DOHH2 (cell line): ENCODE measurements at regions not wholly inside any gene's neighbourhood (a gene's known extent, or its start where the extent isn't known, plus 50 kb on each side); places are given as distances from the start of the nearest gene placed in this dataset.

Experiments used
- H3F3A ChIP-seq: fragments of 200-600 bp; sonication (generic), shearing (Covaris generic); 2 replicates; pipeline ENCODE4 v1.6.0; 2016; ENCODE audit warnings: antibody characterized with exemption, mild to moderate bottlenecking; ENCODE audit not compliant: control insufficient read depth, insufficient read depth
- H3K27ac ChIP-seq: fragments of 200-600 bp; sonication (generic); 2 replicates; pipeline ENCODE4 v1.5.1; 2014; ENCODE audit warnings: low read depth, mild to moderate bottlenecking, low read length, moderate library complexity
- H3K27me3 ChIP-seq: fragments of 200-600 bp; sonication (generic); 2 replicates; pipeline ENCODE4 v1.6.1; 2014; ENCODE audit warnings: mild to moderate bottlenecking, low read length, mixed read lengths; ENCODE audit not compliant: control insufficient read depth
- H3K36me3 ChIP-seq: fragments of 200-600 bp; sonication (generic); 2 replicates; pipeline ENCODE4 v1.6.1; 2014; ENCODE audit warnings: mild to moderate bottlenecking, low read length, moderate library complexity, mixed read lengths; ENCODE audit not compliant: control insufficient read depth
- H3K4me1 ChIP-seq: fragments of 200-600 bp; sonication (generic); 2 replicates; pipeline ENCODE4 v1.6.1; 2014; ENCODE audit warnings: mild to moderate bottlenecking, low read length, mixed read lengths; ENCODE audit not compliant: control insufficient read depth
- H3K4me2 ChIP-seq: fragments of 200-600 bp; sonication (generic); 2 replicates; pipeline ENCODE4 v1.6.0; 2014; ENCODE audit warnings: mild to moderate bottlenecking, low read length, moderate library complexity
- H3K4me3 ChIP-seq: fragments of 200-600 bp; sonication (generic); 2 replicates; pipeline ENCODE4 v1.5.1; 2014; ENCODE audit warnings: mild to moderate bottlenecking, low read length, mixed read lengths
- H3K79me2 ChIP-seq: fragments of 200-600 bp; sonication (generic); 2 replicates; pipeline ENCODE4 v1.6.1; 2014; ENCODE audit warnings: mild to moderate bottlenecking, low read length, mixed read lengths; ENCODE audit not compliant: control insufficient read depth
- H3K9me2 ChIP-seq: fragments of 200-600 bp; sonication (generic); replicated peaks from 2 replicates; pipeline ENCODE4 v1.6.1; 2014; ENCODE audit warnings: mild to moderate bottlenecking, low read length, mixed read lengths; ENCODE audit not compliant: control insufficient read depth
- H3K9me3 ChIP-seq: fragments of 200-600 bp; sonication (generic); 2 replicates; pipeline ENCODE4 v1.6.1; 2014; ENCODE audit warnings: antibody characterized with exemption, low read length, mixed read lengths; ENCODE audit not compliant: control insufficient read depth, insufficient read depth
- H4K20me1 ChIP-seq: fragments of 200-600 bp; sonication (generic); 2 replicates; pipeline ENCODE4 v1.6.0; 2014; ENCODE audit warnings: low read depth, mild to moderate bottlenecking, antibody characterized with exemption, low read length, moderate library complexity; ENCODE audit not compliant: control insufficient read depth, insufficient read depth
- EZH2phosphoT487 ChIP-seq: fragments of 200-600 bp; sonication (generic); IDR thresholded peaks from 2 replicates; pipeline ENCODE4 v1.6.1; 2017; ENCODE audit warnings: borderline replicate concordance, mild to moderate bottlenecking, antibody characterized with exemption, low read length, moderate library complexity, mixed read lengths
- TF ChIP-seq, protein P1 (sequence below): fragments of 200-600 bp; sonication (generic); IDR thresholded peaks from one replicate; pipeline ENCODE4 v1.5.1; 2014; ENCODE audit warnings: antibody characterized with exemption, mild to moderate bottlenecking, low read depth, low read length; ENCODE audit not compliant: poor library complexity, severe bottlenecking

DNA sequence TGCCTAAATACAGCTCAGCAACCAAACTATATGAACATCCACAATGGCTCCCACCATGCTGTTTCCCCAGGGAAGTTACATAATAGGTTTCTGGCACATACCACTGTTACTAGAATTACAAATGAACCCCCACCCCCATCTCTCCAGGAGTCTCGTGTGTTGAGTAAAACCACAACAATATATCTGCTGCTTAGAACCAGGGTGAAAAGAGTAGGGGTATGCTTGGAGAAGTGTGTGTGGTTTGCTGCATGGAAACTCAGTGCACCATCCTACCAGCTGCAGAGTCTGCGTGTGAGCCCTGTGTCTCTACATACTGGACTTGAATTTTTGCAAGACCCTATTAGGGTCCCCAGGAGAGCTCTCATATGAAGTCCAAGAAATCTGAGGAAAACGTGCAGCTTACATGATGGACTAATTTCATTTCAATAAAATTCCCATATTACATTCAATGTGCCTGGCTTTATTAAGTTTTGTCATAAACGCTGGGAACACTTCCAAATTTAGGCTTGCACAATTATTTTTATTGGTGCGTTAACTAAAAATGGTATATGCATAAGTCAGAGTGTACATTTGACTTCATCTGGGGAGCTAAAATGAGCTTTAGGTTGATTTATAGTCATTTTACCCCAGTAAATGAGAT lies 104.5 kb upstream of the NFIB start:
- Histone ChIP-seq H3K9me2 (no peaks in the 10 kb centered on the region), H3K27ac (no peak overlapping the region), H3K4me3 (no peak overlapping the region), H3K9me3 (no peaks in the 10 kb centered on the region), H3K4me1 (no peaks in the 10 kb centered on the region), H3K36me3 (no peaks in the 10 kb centered on the region), H4K20me1 (no peaks in the 10 kb centered on the region), H3K27me3 (no peaks in the 10 kb centered on the region), H3F3A (no peaks in the 10 kb centered on the region), H3K4me2 (no peak overlapping the region), H3K79me2 (no peaks in the 10 kb centered on the region)
- TF ChIP-seq, protein P1, sequence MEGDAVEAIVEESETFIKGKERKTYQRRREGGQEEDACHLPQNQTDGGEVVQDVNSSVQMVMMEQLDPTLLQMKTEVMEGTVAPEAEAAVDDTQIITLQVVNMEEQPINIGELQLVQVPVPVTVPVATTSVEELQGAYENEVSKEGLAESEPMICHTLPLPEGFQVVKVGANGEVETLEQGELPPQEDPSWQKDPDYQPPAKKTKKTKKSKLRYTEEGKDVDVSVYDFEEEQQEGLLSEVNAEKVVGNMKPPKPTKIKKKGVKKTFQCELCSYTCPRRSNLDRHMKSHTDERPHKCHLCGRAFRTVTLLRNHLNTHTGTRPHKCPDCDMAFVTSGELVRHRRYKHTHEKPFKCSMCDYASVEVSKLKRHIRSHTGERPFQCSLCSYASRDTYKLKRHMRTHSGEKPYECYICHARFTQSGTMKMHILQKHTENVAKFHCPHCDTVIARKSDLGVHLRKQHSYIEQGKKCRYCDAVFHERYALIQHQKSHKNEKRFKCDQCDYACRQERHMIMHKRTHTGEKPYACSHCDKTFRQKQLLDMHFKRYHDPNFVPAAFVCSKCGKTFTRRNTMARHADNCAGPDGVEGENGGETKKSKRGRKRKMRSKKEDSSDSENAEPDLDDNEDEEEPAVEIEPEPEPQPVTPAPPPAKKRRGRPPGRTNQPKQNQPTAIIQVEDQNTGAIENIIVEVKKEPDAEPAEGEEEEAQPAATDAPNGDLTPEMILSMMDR, result no peak
- no peak for TF ChIP-seq EZH2phosphoT487

DNA sequence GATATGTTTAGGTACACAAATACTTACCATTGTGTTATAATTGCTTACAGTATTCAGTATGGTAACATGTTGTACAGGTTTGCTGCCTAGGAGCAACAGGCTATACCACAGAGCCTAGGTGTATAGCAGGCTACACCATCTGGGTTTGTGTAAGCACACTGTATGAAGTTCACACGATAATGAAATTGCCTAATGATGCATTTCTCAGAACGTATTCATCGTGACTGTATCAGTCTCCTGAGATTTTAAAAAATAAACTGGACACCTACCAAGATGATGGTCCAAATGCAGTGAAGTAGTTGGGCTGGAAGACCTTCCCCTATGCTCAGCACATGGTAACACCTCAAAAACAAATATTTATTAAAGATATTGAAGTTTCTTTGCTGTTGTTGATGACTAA lies 103.3 kb upstream of the NFIB start:
- Histone ChIP-seq H3K9me3 (no peaks in the 10 kb centered on the region), H3K9me2 (no peaks in the 10 kb centered on the region), H3K79me2 (no peaks in the 10 kb centered on the region), H3F3A (no peaks in the 10 kb centered on the region), H4K20me1 (no peaks in the 10 kb centered on the region), H3K27me3 (no peaks in the 10 kb centered on the region), H3K27ac (no peak overlapping the region), H3K36me3 (no peaks in the 10 kb centered on the region), H3K4me1 (no peaks in the 10 kb centered on the region), H3K4me3 (no peak overlapping the region), H3K4me2 (no peak overlapping the region)
- TF ChIP-seq EZH2phosphoT487, result no peak
- TF ChIP-seq, protein P1, result no peak

- no peak overlapping the region for H3K27ac ChIP-seq
- no peaks in the 10 kb centered on the region for H3F3A ChIP-seq
- H3K4me1 ChIP-seq, result no peaks in the 10 kb centered on the region
- H3K36me3 ChIP-seq, result no peaks in the 10 kb centered on the region
- no peak overlapping the region for H3K4me3 ChIP-seq
- no peaks in the 10 kb centered on the region for H3K79me2 ChIP-seq
- H3K9me3 ChIP-seq, result no peaks in the 10 kb centered on the region
- H3K4me2 ChIP-seq, result no peak overlapping the region
- H3K9me2 ChIP-seq, result no peaks in the 10 kb centered on the region
- no peaks in the 10 kb centered on the region for H3K27me3 ChIP-seq
- TF ChIP-seq, protein P1, result no peak
- TF ChIP-seq EZH2phosphoT487, result no peak
- H4K20me1 ChIP-seq, result no peaks in the 10 kb centered on the region
Observed at GRCh38 chr9:14415947-14416346, 102.0 kb upstream of the NFIB start.
